Esophagus squamous epithelium (tissue), 4 donors: ENCODE measurements at regions not wholly inside any gene's neighbourhood (a gene's known extent, or its start where the extent isn't known, plus 50 kb on each side); places are given as distances from the start of the nearest gene placed in this dataset.

Source experiments
- POLR2A ChIP-seq, 4 donors: fragments of 450-650 bp; IDR thresholded peaks; one replicate each; pipeline ENCODE4 v1.6.1; 2017; ENCODE audit warnings: antibody characterized with exemption in 4 of 4, mild to moderate bottlenecking in 4 of 4, moderate library complexity in 3 of 4
- TF ChIP-seq, protein P1 (sequence below), 6 experiments: fragments of 450-650 bp in 4 of 6; fragments of 200-600 bp in 2 of 6; sonication (generic) in 2 of 6; IDR thresholded peaks; one replicate each; pipeline ENCODE4 v1.5.1; 2016 to 2019; ENCODE audit warnings: antibody characterized with exemption in 6 of 6, mild to moderate bottlenecking in 4 of 6, moderate library complexity in 4 of 6

DNA sequence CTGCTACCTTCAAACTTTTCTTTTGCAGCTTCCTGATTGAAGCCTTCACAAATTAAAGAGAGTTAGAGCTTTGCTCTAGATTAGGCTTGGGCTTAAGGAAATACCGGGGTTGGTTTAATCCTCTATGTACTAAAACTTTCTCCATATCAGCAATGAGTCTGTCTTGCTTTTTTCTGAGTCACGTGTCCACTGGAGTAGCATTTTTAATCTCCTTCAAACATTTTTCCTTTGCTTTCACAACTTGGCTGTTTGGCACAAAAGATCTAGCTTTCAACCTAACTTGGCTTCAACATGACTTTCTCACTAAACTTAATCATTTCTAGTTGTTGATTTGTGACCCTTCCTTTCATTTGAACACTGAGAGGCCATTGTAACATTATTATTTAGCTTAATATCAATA lies 261.6 kb downstream of the PLK2 start:
- TF ChIP-seq, protein P1, sequence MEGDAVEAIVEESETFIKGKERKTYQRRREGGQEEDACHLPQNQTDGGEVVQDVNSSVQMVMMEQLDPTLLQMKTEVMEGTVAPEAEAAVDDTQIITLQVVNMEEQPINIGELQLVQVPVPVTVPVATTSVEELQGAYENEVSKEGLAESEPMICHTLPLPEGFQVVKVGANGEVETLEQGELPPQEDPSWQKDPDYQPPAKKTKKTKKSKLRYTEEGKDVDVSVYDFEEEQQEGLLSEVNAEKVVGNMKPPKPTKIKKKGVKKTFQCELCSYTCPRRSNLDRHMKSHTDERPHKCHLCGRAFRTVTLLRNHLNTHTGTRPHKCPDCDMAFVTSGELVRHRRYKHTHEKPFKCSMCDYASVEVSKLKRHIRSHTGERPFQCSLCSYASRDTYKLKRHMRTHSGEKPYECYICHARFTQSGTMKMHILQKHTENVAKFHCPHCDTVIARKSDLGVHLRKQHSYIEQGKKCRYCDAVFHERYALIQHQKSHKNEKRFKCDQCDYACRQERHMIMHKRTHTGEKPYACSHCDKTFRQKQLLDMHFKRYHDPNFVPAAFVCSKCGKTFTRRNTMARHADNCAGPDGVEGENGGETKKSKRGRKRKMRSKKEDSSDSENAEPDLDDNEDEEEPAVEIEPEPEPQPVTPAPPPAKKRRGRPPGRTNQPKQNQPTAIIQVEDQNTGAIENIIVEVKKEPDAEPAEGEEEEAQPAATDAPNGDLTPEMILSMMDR (IDR thresholded peaks at IDR 0.05) = no peak
- no peak for TF ChIP-seq POLR2A (IDR thresholded peaks at IDR 0.05)
